Sigmoid colon (tissue), 6 donors: ENCODE measurements at regions not wholly inside any gene's neighbourhood (a gene's known extent, or its start where the extent isn't known, plus 50 kb on each side); places are given as distances from the start of the nearest gene placed in this dataset.

Source experiments
- DNase-seq: peaks from one replicate; pipeline ENCODE4 v3.0.0-alpha.2; 2019
- H3K27ac ChIP-seq, 4 donors: fragments of 200-600 bp; sonication (generic); one replicate each; pipeline ENCODE4 v1.5.1; 2016 to 2019; ENCODE audit warnings: mild to moderate bottlenecking in 1 of 4
- H3K27me3 ChIP-seq, 3 donors: fragments of 200-600 bp; sonication (generic); one replicate each; pipeline ENCODE4 v1.5.1; 2019; ENCODE audit warnings: mild to moderate bottlenecking in 1 of 3
- H3K36me3 ChIP-seq, 4 donors: fragments of 200-600 bp; sonication (generic); one replicate each; pipeline ENCODE4 v1.5.1; 2016 to 2019
- H3K4me1 ChIP-seq, 4 donors: fragments of 200-600 bp; sonication (generic); one replicate each; pipeline ENCODE4 v1.5.1; 2017 to 2019
- H3K4me3 ChIP-seq, 4 donors: fragments of 200-600 bp; sonication (generic); one replicate each; pipeline ENCODE4 v1.5.1; 2017 to 2019; ENCODE audit warnings: mild to moderate bottlenecking in 2 of 4, moderate library complexity in 1 of 4
- H3K9me3 ChIP-seq, 4 donors: fragments of 200-600 bp in 3 of 4; sonication (generic) in 3 of 4; one replicate each; pipeline versions ENCODE4 v1.5.1 to v1.6.1; 2013 to 2019
- CTCF ChIP-seq, 4 experiments: fragments of 450-650 bp in 3 of 4; fragments of 200-600 bp in 1 of 4; IDR thresholded peaks; one replicate each; pipeline ENCODE4 v1.5.1; 2016 to 2019; ENCODE audit warnings: antibody characterized with exemption in 4 of 4, mild to moderate bottlenecking in 3 of 4, moderate library complexity in 2 of 4
- EP300 ChIP-seq, 4 donors: sonication (generic); formaldehyde crosslinking; IDR thresholded peaks; one replicate each; pipeline ENCODE4 v1.6.1; 2017; ENCODE audit warnings: antibody characterized with exemption in 4 of 4
- POLR2A ChIP-seq, 2 donors: fragments of 450-650 bp; IDR thresholded peaks; one replicate each; pipeline ENCODE4 v1.6.1; 2016; ENCODE audit warnings: antibody characterized with exemption in 2 of 2, mild to moderate bottlenecking in 2 of 2, moderate library complexity in 2 of 2
- POLR2AphosphoS5 ChIP-seq, 4 donors: sonication (generic); formaldehyde crosslinking; IDR thresholded peaks; one replicate each; pipeline ENCODE4 v1.6.1; 2017; ENCODE audit warnings: antibody characterized with exemption in 4 of 4
- WGBS, 2 donors: extraction: QIAGEN DNeasy Blood & Tissue Kit; methylation state at CpG; one replicate each; pipeline ENCODE4 v1.1.7; 2013; 5-methylcytosine and 5-hydroxymethylcytosine counted together
- intact Hi-C: fragments of 100-400 bp; cut with DNase I; formaldehyde crosslinking; loops from one replicate; pipeline ENCODE4 v1.15.1; 2023
- donor health status: healthy with polysubstance abuse.
- donor health status: healthy.

GRCh38 chr15:77819048-77819850 is 186.5 kb upstream of the LINGO1 start:
- H3K9me3 ChIP-seq: no peaks in the 10 kb centered on the region
- H3K4me3 ChIP-seq: peak overlapping the region in 3 of 4 donors; percentile 23 to 44 (median 41)
- no peak overlapping the region for H3K27ac ChIP-seq
- no peaks in the 10 kb centered on the region for H3K36me3 ChIP-seq
- intact Hi-C loops: no loop called here
- WGBS, 2 donors: 1% methylated on average over 120 of the region's 120 CpGs
- peaks cover 24 to 68% (median 32%) of the 10 kb centered on the region in 3 donors for H3K27me3 ChIP-seq
- TF ChIP-seq POLR2AphosphoS5 (IDR thresholded peaks at IDR 0.05): no peak
- TF ChIP-seq POLR2A (IDR thresholded peaks at IDR 0.05): no peak
- TF ChIP-seq CTCF (IDR thresholded peaks at IDR 0.05): no peak
- no peak for TF ChIP-seq EP300 (IDR thresholded peaks at IDR 0.05)
- DNase-seq: no peak
- H3K4me1 ChIP-seq: peaks cover 0 to 23% (median 21%) of the 10 kb centered on the region in 4 donors

GRCh38 chr15:77818484-77819047 is 185.9 kb upstream of the LINGO1 start:
- peaks cover 0 to 23% (median 21%) of the 10 kb centered on the region in 4 donors for H3K4me1 ChIP-seq
- H3K4me3 ChIP-seq: peak overlapping the region in 3 of 4 donors; percentile 23 to 44 (median 41)
- TF ChIP-seq POLR2A (IDR thresholded peaks at IDR 0.05) (no peak), EP300 (IDR thresholded peaks at IDR 0.05) (no peak), CTCF (IDR thresholded peaks at IDR 0.05) (no peak), POLR2AphosphoS5 (IDR thresholded peaks at IDR 0.05) (no peak)
- DNase-seq: no peak
- H3K36me3 ChIP-seq: no peaks in the 10 kb centered on the region
- H3K9me3 ChIP-seq: no peaks in the 10 kb centered on the region
- peaks cover 24 to 68% (median 32%) of the 10 kb centered on the region in 3 donors for H3K27me3 ChIP-seq
- H3K27ac ChIP-seq: no peak overlapping the region
- intact Hi-C loops: no loop called here
- 6 to 11% methylated on average over 50 of the region's 50 CpGs for whole genome bisulfite sequencing, 2 donors

- no peak overlapping the region for H3K27ac ChIP-seq
- DNase-seq: no peak
- peaks cover 24 to 66% (median 32%) of the 10 kb centered on the region in 3 donors for H3K27me3 ChIP-seq
- intact Hi-C loops: no loop called here
- H3K4me1 ChIP-seq: peaks cover 0 to 23% (median 21%) of the 10 kb centered on the region in 4 donors
- H3K36me3 ChIP-seq: no peaks in the 10 kb centered on the region
- TF ChIP-seq EP300 (IDR thresholded peaks at IDR 0.05) (no peak), POLR2AphosphoS5 (IDR thresholded peaks at IDR 0.05) (no peak), POLR2A (IDR thresholded peaks at IDR 0.05) (no peak), CTCF (IDR thresholded peaks at IDR 0.05) (no peak)
- H3K4me3 ChIP-seq: no peak overlapping the region
- WGBS, 2 donors: 74 to 88% methylated on average over 9 of the region's 9 CpGs
- H3K9me3 ChIP-seq: no peaks in the 10 kb centered on the region
Observed at GRCh38 chr15:77817434-77817833, 184.7 kb upstream of the LINGO1 start.

- Histone ChIP-seq H3K9me3 (no peaks in the 10 kb centered on the region), H3K27me3 (peaks cover 24 to 62% (median 32%) of the 10 kb centered on the region in 3 donors), H3K27ac (no peak overlapping the region), H3K4me3 (no peak overlapping the region), H3K36me3 (no peaks in the 10 kb centered on the region), H3K4me1 (peaks cover 0 to 23% (median 21%) of the 10 kb centered on the region in 4 donors)
- WGBS, 2 donors: 54 to 71% methylated on average over 7 of the region's 7 CpGs
- intact Hi-C loops: no loop called here
- no peak for DNase-seq
- TF ChIP-seq POLR2A (IDR thresholded peaks at IDR 0.05) (no peak), CTCF (IDR thresholded peaks at IDR 0.05) (no peak), POLR2AphosphoS5 (IDR thresholded peaks at IDR 0.05) (no peak)
Observed at GRCh38 chr15:77816983-77817382, 184.3 kb upstream of the LINGO1 start.
